ENCODE measurements at regions not wholly inside any gene's neighbourhood (a gene's known extent, or its start where the extent isn't known, plus 50 kb on each side); places are given as distances from the start of the nearest gene placed in this dataset.

DNA sequence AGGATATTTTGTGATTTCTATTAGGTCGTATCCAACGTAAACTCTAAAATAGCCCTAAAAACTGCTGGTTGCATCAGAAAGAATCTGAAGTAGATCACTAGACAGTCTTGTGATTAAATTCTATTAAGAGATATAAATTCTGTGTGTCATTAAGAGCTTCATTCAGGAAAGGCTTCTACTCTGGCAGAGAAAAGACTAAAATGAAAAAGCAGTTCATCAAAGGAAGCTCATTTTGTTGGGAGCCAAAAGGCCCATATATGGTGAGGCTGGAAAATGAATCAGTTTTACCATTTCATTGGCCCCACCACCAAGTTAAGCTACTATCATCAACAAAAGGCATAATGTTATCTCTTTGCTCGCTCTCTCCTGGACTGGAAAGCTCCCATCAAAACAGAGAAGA is 261.1 kb downstream of the SATB2 start:
- TF ChIP-seq, protein P1, sequence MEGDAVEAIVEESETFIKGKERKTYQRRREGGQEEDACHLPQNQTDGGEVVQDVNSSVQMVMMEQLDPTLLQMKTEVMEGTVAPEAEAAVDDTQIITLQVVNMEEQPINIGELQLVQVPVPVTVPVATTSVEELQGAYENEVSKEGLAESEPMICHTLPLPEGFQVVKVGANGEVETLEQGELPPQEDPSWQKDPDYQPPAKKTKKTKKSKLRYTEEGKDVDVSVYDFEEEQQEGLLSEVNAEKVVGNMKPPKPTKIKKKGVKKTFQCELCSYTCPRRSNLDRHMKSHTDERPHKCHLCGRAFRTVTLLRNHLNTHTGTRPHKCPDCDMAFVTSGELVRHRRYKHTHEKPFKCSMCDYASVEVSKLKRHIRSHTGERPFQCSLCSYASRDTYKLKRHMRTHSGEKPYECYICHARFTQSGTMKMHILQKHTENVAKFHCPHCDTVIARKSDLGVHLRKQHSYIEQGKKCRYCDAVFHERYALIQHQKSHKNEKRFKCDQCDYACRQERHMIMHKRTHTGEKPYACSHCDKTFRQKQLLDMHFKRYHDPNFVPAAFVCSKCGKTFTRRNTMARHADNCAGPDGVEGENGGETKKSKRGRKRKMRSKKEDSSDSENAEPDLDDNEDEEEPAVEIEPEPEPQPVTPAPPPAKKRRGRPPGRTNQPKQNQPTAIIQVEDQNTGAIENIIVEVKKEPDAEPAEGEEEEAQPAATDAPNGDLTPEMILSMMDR (IDR thresholded peaks at IDR 0.05): no peak
- TF ChIP-seq POLR2A (IDR thresholded peaks at IDR 0.05): no peak
